ENCODE measurements at regions not wholly inside any gene's neighbourhood (a gene's known extent, or its start where the extent isn't known, plus 50 kb on each side); places are given as distances from the start of the nearest gene placed in this dataset.

DNA sequence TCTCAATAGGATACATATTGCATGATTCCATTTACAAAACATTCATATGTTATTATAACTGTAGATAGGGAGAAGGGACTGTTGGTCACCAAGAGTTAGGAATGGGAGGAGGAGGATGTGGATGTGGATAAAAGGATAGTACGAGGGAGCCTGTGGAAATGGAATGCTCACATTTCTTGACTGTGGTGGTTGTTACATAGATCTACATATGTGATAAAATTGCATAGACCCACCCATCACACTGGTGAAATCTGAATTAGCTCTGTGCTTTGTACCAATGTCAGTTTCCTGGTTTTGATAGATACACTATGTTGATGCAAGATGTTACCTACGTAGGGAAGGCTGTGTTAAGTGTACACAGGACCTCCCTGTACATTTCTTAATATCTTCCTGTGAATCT is 233.5 kb upstream of the MTPN start:
- TF ChIP-seq, protein P1, sequence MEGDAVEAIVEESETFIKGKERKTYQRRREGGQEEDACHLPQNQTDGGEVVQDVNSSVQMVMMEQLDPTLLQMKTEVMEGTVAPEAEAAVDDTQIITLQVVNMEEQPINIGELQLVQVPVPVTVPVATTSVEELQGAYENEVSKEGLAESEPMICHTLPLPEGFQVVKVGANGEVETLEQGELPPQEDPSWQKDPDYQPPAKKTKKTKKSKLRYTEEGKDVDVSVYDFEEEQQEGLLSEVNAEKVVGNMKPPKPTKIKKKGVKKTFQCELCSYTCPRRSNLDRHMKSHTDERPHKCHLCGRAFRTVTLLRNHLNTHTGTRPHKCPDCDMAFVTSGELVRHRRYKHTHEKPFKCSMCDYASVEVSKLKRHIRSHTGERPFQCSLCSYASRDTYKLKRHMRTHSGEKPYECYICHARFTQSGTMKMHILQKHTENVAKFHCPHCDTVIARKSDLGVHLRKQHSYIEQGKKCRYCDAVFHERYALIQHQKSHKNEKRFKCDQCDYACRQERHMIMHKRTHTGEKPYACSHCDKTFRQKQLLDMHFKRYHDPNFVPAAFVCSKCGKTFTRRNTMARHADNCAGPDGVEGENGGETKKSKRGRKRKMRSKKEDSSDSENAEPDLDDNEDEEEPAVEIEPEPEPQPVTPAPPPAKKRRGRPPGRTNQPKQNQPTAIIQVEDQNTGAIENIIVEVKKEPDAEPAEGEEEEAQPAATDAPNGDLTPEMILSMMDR (IDR thresholded peaks at IDR 0.05; ENCODE audit: low read depth, low read length, missing input control) = no peak
- no peak for TF ChIP-seq REST (IDR thresholded peaks at IDR 0.05)
- TF ChIP-seq RXRA (IDR thresholded peaks at IDR 0.05) = no peak
- TF ChIP-seq GABPA (IDR thresholded peaks at IDR 0.05 in 1 of 2, conservative IDR thresholded peaks at IDR 0.05 in 1 of 2) = no peak
- TF ChIP-seq MAX (IDR thresholded peaks at IDR 0.05) = no peak
- no peak for TF ChIP-seq TAF1 (conservative IDR thresholded peaks at IDR 0.05)
- no peak for TF ChIP-seq RAD21 (IDR thresholded peaks at IDR 0.05)
- TF ChIP-seq JUND (IDR thresholded peaks at IDR 0.05) = no peak
- no peak for TF ChIP-seq ZBTB33 (IDR thresholded peaks at IDR 0.05)
- TF ChIP-seq SP1 (IDR thresholded peaks at IDR 0.05) = no peak
- TF ChIP-seq YY1 (IDR thresholded peaks at IDR 0.05) = no peak

All from liver (tissue), 3 donors.